Mammary epithelial cell (primary cell): ENCODE measurements at regions not wholly inside any gene's neighbourhood (a gene's known extent, or its start where the extent isn't known, plus 50 kb on each side); places are given as distances from the start of the nearest gene placed in this dataset.

Experiments used
- CTCF ChIP-seq, 2 donors: IDR thresholded peaks in 1 of 2; conservative IDR thresholded peaks in 1 of 2; 2 replicates each; pipeline ENCODE4 v1.5.1; 2011 to 2012; ENCODE audit warnings: inconsistent platforms in 2 of 2, low read length in 2 of 2, mild to moderate bottlenecking in 2 of 2, control low read depth in 1 of 2, low read depth in 1 of 2; ENCODE audit not compliant: insufficient read depth in 1 of 2; ENCODE audit errors: extremely low read depth in 1 of 2
- EZH2 ChIP-seq: IDR thresholded peaks from 2 replicates; pipeline ENCODE4 v1.6.1; 2012; ENCODE audit warnings: low read length, inconsistent platforms, borderline replicate concordance

GRCh38 chr10:81730891-81731290, 144.1 kb upstream of the NRG3 start:
- no peak for TF ChIP-seq CTCF (conservative IDR thresholded peaks at IDR 0.05 in 1 of 2, IDR thresholded peaks at IDR 0.05 in 1 of 2; ENCODE audit: extremely low read depth in 1 of 2, insufficient read depth in 1 of 2, low read depth in 1 of 2, low read length in 2 of 2)
- TF ChIP-seq EZH2: no peak
